DND-41 (cell line): ENCODE measurements at regions not wholly inside any gene's neighbourhood (a gene's known extent, or its start where the extent isn't known, plus 50 kb on each side); places are given as distances from the start of the nearest gene placed in this dataset.

Source experiments
- ATAC-seq: fragments of 200-7000 bp; cut with Tn5 transposase; 3 replicates; pipeline ENCODE4 v1.9.1; 2021; ENCODE audit warnings: low read depth; ENCODE audit not compliant: insufficient read depth
- DNase-seq: peaks from one replicate; pipeline ENCODE4 v3.0.0-alpha.2; 2020
- H2AFZ ChIP-seq: 2 replicates; pipeline ENCODE4 v1.6.0; 2012; ENCODE audit warnings: low read depth, low read length
- H3K27ac ChIP-seq: 2 replicates; pipeline ENCODE4 v1.5.1; 2012; ENCODE audit warnings: low read length, inconsistent platforms
- H3K27me3 ChIP-seq: fragments of 200-600 bp; sonication (generic); 2 replicates; pipeline ENCODE4 v1.6.0; 2012; ENCODE audit warnings: low read length, mild to moderate bottlenecking, inconsistent platforms; ENCODE audit not compliant: insufficient read depth, poor library complexity
- H3K36me3 ChIP-seq: 2 replicates; pipeline ENCODE4 v1.5.1; 2012; ENCODE audit warnings: low read length, inconsistent platforms; ENCODE audit not compliant: insufficient read depth
- H3K4me1 ChIP-seq: 2 replicates; pipeline ENCODE4 v1.5.1; 2012; ENCODE audit warnings: mild to moderate bottlenecking, low read length; ENCODE audit not compliant: insufficient read depth
- H3K4me2 ChIP-seq: 2 replicates; pipeline ENCODE4 v1.6.0; 2012; ENCODE audit warnings: mild to moderate bottlenecking, moderate library complexity, low read length, inconsistent platforms; ENCODE audit not compliant: insufficient read depth
- H3K4me3 ChIP-seq, 2 experiments: fragments of 200-600 bp in 1 of 2; shearing (Covaris generic) in 1 of 2; 2 replicates each; pipeline ENCODE4 v1.5.1; 2012 to 2016; ENCODE audit warnings: inconsistent platforms in 2 of 2, low read length in 2 of 2, mild to moderate bottlenecking in 2 of 2, low read depth in 1 of 2, moderate library complexity in 1 of 2
- H3K79me2 ChIP-seq: 2 replicates; pipeline ENCODE4 v1.6.0; 2012; ENCODE audit warnings: low read length, inconsistent platforms; ENCODE audit not compliant: insufficient read depth
- H3K9ac ChIP-seq: 2 replicates; pipeline ENCODE4 v1.6.0; 2012; ENCODE audit warnings: low read depth, mild to moderate bottlenecking, inconsistent platforms, low read length, moderate library complexity
- H3K9me3 ChIP-seq: 2 replicates; pipeline ENCODE4 v1.5.1; 2012; ENCODE audit warnings: low read length, moderate library complexity, mild to moderate bottlenecking, inconsistent platforms; ENCODE audit not compliant: insufficient read depth, severe bottlenecking
- H4K20me1 ChIP-seq: 2 replicates; pipeline ENCODE4 v1.6.0; 2012; ENCODE audit warnings: low read length; ENCODE audit not compliant: insufficient read depth
- CTCF ChIP-seq: IDR thresholded peaks from 2 replicates; pipeline ENCODE4 v1.5.1; 2012; ENCODE audit warnings: borderline replicate concordance, low read length, moderate library complexity, mild to moderate bottlenecking; ENCODE audit not compliant: poor library complexity, severe bottlenecking; ENCODE audit errors: extremely low read depth
- EZH2 ChIP-seq: IDR thresholded peaks from 3 replicates; pipeline ENCODE4 v1.6.1; 2012; ENCODE audit warnings: borderline replicate concordance, low read depth, mild to moderate bottlenecking, moderate library complexity, low read length, inconsistent platforms; ENCODE audit not compliant: severe bottlenecking

GRCh38 chr22:48858121-48858520 lies 969.6 kb downstream of the BRD1 start:
- no peaks in the 10 kb centered on the region for H3K36me3 ChIP-seq
- H4K20me1 ChIP-seq = no peaks in the 10 kb centered on the region
- no peak overlapping the region for H2AFZ ChIP-seq
- no peaks in the 10 kb centered on the region for H3K4me1 ChIP-seq
- no peak overlapping the region for H3K4me2 ChIP-seq
- H3K27ac ChIP-seq = no peak overlapping the region
- ATAC-seq (no peak), DNase-seq (no peak)
- TF ChIP-seq EZH2 (no peak), CTCF (no peak)
- H3K9ac ChIP-seq = no peak overlapping the region
- H3K27me3 ChIP-seq = no peaks in the 10 kb centered on the region
- no peaks in the 10 kb centered on the region for H3K9me3 ChIP-seq
- no peak overlapping the region for H3K4me3 ChIP-seq
- no peaks in the 10 kb centered on the region for H3K79me2 ChIP-seq

- Histone ChIP-seq H3K27me3 (no peaks in the 10 kb centered on the region), H3K27ac (no peak overlapping the region), H3K36me3 (no peaks in the 10 kb centered on the region), H3K79me2 (no peaks in the 10 kb centered on the region), H3K9me3 (no peaks in the 10 kb centered on the region), H3K4me3 (no peak overlapping the region), H3K4me2 (no peak overlapping the region), H3K4me1 (no peaks in the 10 kb centered on the region), H3K9ac (no peak overlapping the region), H2AFZ (no peak overlapping the region), H4K20me1 (no peaks in the 10 kb centered on the region)
- ATAC-seq (no peak), DNase-seq (no peak)
- no peak for TF ChIP-seq CTCF
- no peak for TF ChIP-seq EZH2
Observed at GRCh38 chr22:48857202-48857805, 970.4 kb downstream of the BRD1 start.

GRCh38 chr22:48856308-48856615 lies 971.4 kb downstream of the BRD1 start:
- Histone ChIP-seq H3K4me1 (no peaks in the 10 kb centered on the region), H3K9me3 (no peaks in the 10 kb centered on the region), H3K36me3 (no peaks in the 10 kb centered on the region), H3K27ac (no peak overlapping the region), H3K27me3 (no peaks in the 10 kb centered on the region), H4K20me1 (no peaks in the 10 kb centered on the region), H2AFZ (no peak overlapping the region), H3K79me2 (no peaks in the 10 kb centered on the region), H3K4me2 (no peak overlapping the region), H3K4me3 (no peak overlapping the region), H3K9ac (no peak overlapping the region)
- ATAC-seq (no peak), DNase-seq (no peak)
- TF ChIP-seq CTCF (no peak), EZH2 (no peak)
